PC-3 (cell line): ENCODE measurements at regions not wholly inside any gene's neighbourhood (a gene's known extent, or its start where the extent isn't known, plus 50 kb on each side); places are given as distances from the start of the nearest gene placed in this dataset.

Experiments
- ATAC-seq: fragments of 200-7000 bp; cut with Tn5 transposase; 2 replicates; pipeline ENCODE4 v1.9.1; 2020; ENCODE audit warnings: mild to moderate bottlenecking, moderate library complexity
- BruUV-seq: library from RNA; stranded (reverse); fragments of 400-500 nt; replicated peaks from 2 replicates; lab custom pipeline; 2021; lab: Mats Ljungman, UMichigan
- CTCF ChIA-PET: fragments of 300-600 bp; sonication (Branson Sonifier 250); formaldehyde crosslinking; loops from one replicate; lab custom pipeline; 2022; ENCODE audit warnings: antibody characterized with exemption; lab: Charles Lee
- POLR2A ChIA-PET: fragments of 300-600 bp; sonication (Branson Sonifier 250); formaldehyde crosslinking; loops from one replicate; lab custom pipeline; 2022; ENCODE audit warnings: antibody characterized with exemption; ENCODE audit not compliant: unreplicated experiment; lab: Charles Lee
- DNase-seq: peaks from one replicate; pipeline ENCODE4 v3.0.0-alpha.2; 2015
- H2AFZ ChIP-seq: fragments of 300-600 bp; sonication (generic); 2 replicates; pipeline ENCODE4 v1.6.0; 2016; ENCODE audit warnings: antibody characterized with exemption, low read length
- H3F3A ChIP-seq: fragments of 300-600 bp; sonication (generic); one replicate; pipeline ENCODE4 v1.6.0; 2017; ENCODE audit warnings: antibody characterized with exemption, low read length, control low read depth, mild to moderate bottlenecking; ENCODE audit not compliant: unreplicated experiment
- H3K27ac ChIP-seq: fragments of 300-600 bp; sonication (generic); 2 replicates; pipeline ENCODE4 v1.5.1; 2016; ENCODE audit warnings: mild to moderate bottlenecking, low read length
- H3K27me3 ChIP-seq: fragments of 300-600 bp; sonication (generic); 2 replicates; pipeline ENCODE4 v1.6.1; 2016; ENCODE audit warnings: low read length, mixed read lengths
- H3K36me3 ChIP-seq: fragments of 300-600 bp; sonication (generic); 2 replicates; pipeline ENCODE4 v1.6.1; 2016; ENCODE audit warnings: low read depth, mixed run types, low read length, mixed read lengths
- H3K4me1 ChIP-seq: fragments of 300-600 bp; sonication (generic); 2 replicates; pipeline ENCODE4 v1.5.1; 2016; ENCODE audit warnings: low read length; ENCODE audit not compliant: insufficient read depth
- H3K4me2 ChIP-seq: fragments of 300-600 bp; sonication (generic); 2 replicates; pipeline ENCODE4 v1.6.0; 2016; ENCODE audit warnings: low read length
- H3K4me3 ChIP-seq: fragments of 300-600 bp; sonication (generic); 2 replicates; pipeline ENCODE4 v1.5.1; 2016; ENCODE audit warnings: mild to moderate bottlenecking, low read length, mixed read lengths
- H3K79me2 ChIP-seq: fragments of 300-600 bp; sonication (generic); 2 replicates; pipeline ENCODE4 v1.6.1; 2017; ENCODE audit warnings: low read length, mixed read lengths
- H3K9ac ChIP-seq: fragments of 300-600 bp; sonication (generic); 2 replicates; pipeline ENCODE4 v1.6.0; 2016; ENCODE audit warnings: mild to moderate bottlenecking, low read length
- H3K9me2 ChIP-seq: fragments of 300-600 bp; sonication (generic); replicated peaks from 2 replicates; pipeline ENCODE4 v1.6.1; 2016; ENCODE audit warnings: mixed run types, low read length, mixed read lengths
- H3K9me3 ChIP-seq: fragments of 300-600 bp; sonication (generic); 2 replicates; pipeline ENCODE4 v1.6.1; 2016; ENCODE audit warnings: low read length, mixed read lengths
- H4K20me1 ChIP-seq: fragments of 300-600 bp; sonication (generic); 2 replicates; pipeline ENCODE4 v1.6.1; 2016; ENCODE audit warnings: low read length, mixed read lengths
- CTCF ChIP-seq: fragments of 300-600 bp; sonication (generic); conservative IDR thresholded peaks from 2 replicates; pipeline ENCODE4 v1.5.1; 2017; ENCODE audit warnings: antibody characterized with exemption, low read depth, mild to moderate bottlenecking, low read length
- EZH2 ChIP-seq: fragments of 300-600 bp; sonication (generic); IDR thresholded peaks from one replicate; pipeline ENCODE4 v1.6.1; 2017; ENCODE audit warnings: antibody characterized with exemption, mild to moderate bottlenecking, low read length; ENCODE audit not compliant: unreplicated experiment
- EZH2phosphoT487 ChIP-seq: fragments of 300-600 bp; sonication (generic); IDR thresholded peaks from 2 replicates; pipeline ENCODE4 v1.6.1; 2018; ENCODE audit warnings: mild to moderate bottlenecking, antibody characterized with exemption, low read length, borderline replicate concordance
- intact Hi-C: fragments of 100-400 bp; cut with micrococcal nuclease; formaldehyde crosslinking; loops from 2 replicates; pipeline ENCODE4 v1.9.0; 2023

GRCh38 chr3:157865352-157866000 lies 240.7 kb downstream of the SHOX2 start:
- no peak overlapping the region for H3K4me3 ChIP-seq
- ATAC-seq (peak; percentile 73), DNase-seq (peak; percentile 60)
- BruUV-seq = no TSS peak
- no peak overlapping the region for H3K4me2 ChIP-seq
- ChIA-PET POLR2A (no interaction called here), CTCF (no interaction called here)
- no peaks in the 10 kb centered on the region for H3K79me2 ChIP-seq
- no peak overlapping the region for H3K27ac ChIP-seq
- H3K4me1 ChIP-seq = no peaks in the 10 kb centered on the region
- H4K20me1 ChIP-seq = no peaks in the 10 kb centered on the region
- H3K9me2 ChIP-seq = no peaks in the 10 kb centered on the region
- H3F3A ChIP-seq = no peaks in the 10 kb centered on the region
- H2AFZ ChIP-seq = no peak overlapping the region
- H3K9ac ChIP-seq = no peak overlapping the region
- no peak for TF ChIP-seq EZH2phosphoT487
- peak; percentile 97 for TF ChIP-seq CTCF
- no peaks in the 10 kb centered on the region for H3K9me3 ChIP-seq
- intact Hi-C loops = loop anchor here (5.0 kb wide), 2 partner anchors 248 to 567 kb away; no protein-coding TSS in a partner anchor
- H3K27me3 ChIP-seq = no peaks in the 10 kb centered on the region
- H3K36me3 ChIP-seq = no peaks in the 10 kb centered on the region

- POLR2A ChIA-PET = no interaction called here
- H2AFZ ChIP-seq = no peak overlapping the region
Measured at GRCh38 chr3:157861076-157861765, 245.0 kb downstream of the SHOX2 start.

More at GRCh38 chr3:157861076-157861765, 245.0 kb downstream of the SHOX2 start:
- H4K20me1 ChIP-seq = no peaks in the 10 kb centered on the region
- peaks cover 10% of the 10 kb centered on the region for H3K4me1 ChIP-seq
- H3K9ac ChIP-seq = no peak overlapping the region
- intact Hi-C loops = no loop called here
- DNase-seq (no peak), ATAC-seq (no peak)
- H3K9me3 ChIP-seq = no peaks in the 10 kb centered on the region
- no peaks in the 10 kb centered on the region for H3K36me3 ChIP-seq
- H3K27ac ChIP-seq = no peak overlapping the region
- CTCF ChIA-PET = interaction anchor here (0.5 to 0.6 kb wide), 2 partner anchors 243 to 908 kb away, joined by 4 read pairs; no protein-coding TSS in a partner anchor
- BruUV-seq = no TSS peak
- H3K27me3 ChIP-seq = no peaks in the 10 kb centered on the region
- no peaks in the 10 kb centered on the region for H3F3A ChIP-seq
- no peak overlapping the region for H3K4me2 ChIP-seq
- H3K79me2 ChIP-seq = no peaks in the 10 kb centered on the region
- TF ChIP-seq CTCF = no peak
- no peak for TF ChIP-seq EZH2
- no peaks in the 10 kb centered on the region for H3K9me2 ChIP-seq
- no peak overlapping the region for H3K4me3 ChIP-seq
